ENCODE measurements at regions not wholly inside any gene's neighbourhood (a gene's known extent, or its start where the extent isn't known, plus 50 kb on each side); places are given as distances from the start of the nearest gene placed in this dataset.

GRCh38 chr3:27900316-27900715, 178.2 kb upstream of the EOMES start:
- Histone ChIP-seq H3K27ac (no peak overlapping the region), H3K9me3 (no peaks in the 10 kb centered on the region), H3K27me3 (replicated peaks; ENCODE audit: insufficient read depth) (no peaks in the 10 kb centered on the region), H3K4me1 (ENCODE audit: control insufficient read depth in 1 of 2, low read depth in 2 of 2) (no peaks in the 10 kb centered on the region), H3K36me3 (no peaks in the 10 kb centered on the region), H3K4me3 (no peak overlapping the region)
- DNase-seq (ENCODE audit: low spot score) (no peak), ATAC-seq (ENCODE audit: insufficient number of reproducible peaks, low FRiP score, low read depth) (no peak)
- TF ChIP-seq CTCF (IDR thresholded peaks at IDR 0.05): no peak

- TF ChIP-seq CTCF (IDR thresholded peaks at IDR 0.05): no peak
Observed at GRCh38 chr3:27903446-27903845, 181.3 kb upstream of the EOMES start.

GRCh38 chr3:27905625-27906024, 183.5 kb upstream of the EOMES start:
- DNase-seq (ENCODE audit: low spot score) (no peak), ATAC-seq (ENCODE audit: insufficient number of reproducible peaks, low FRiP score, low read depth) (no peak)
- no peaks in the 10 kb centered on the region for H3K4me1 ChIP-seq (ENCODE audit: control insufficient read depth in 1 of 2, low read depth in 2 of 2)
- H3K9me3 ChIP-seq: no peaks in the 10 kb centered on the region
- TF ChIP-seq CTCF (IDR thresholded peaks at IDR 0.05): no peak
- no peak overlapping the region for H3K4me3 ChIP-seq
- H3K36me3 ChIP-seq: no peaks in the 10 kb centered on the region
- no peaks in the 10 kb centered on the region for H3K27me3 ChIP-seq (replicated peaks; ENCODE audit: insufficient read depth)
- H3K27ac ChIP-seq: no peak overlapping the region

More at GRCh38 chr3:27903446-27903845, 181.3 kb upstream of the EOMES start:
- DNase-seq (ENCODE audit: low spot score): no peak
- H3K27me3 ChIP-seq (replicated peaks; ENCODE audit: insufficient read depth): no peaks in the 10 kb centered on the region
- ATAC-seq (ENCODE audit: insufficient number of reproducible peaks, low FRiP score, low read depth): no peak
- H3K27ac ChIP-seq: no peak overlapping the region
- H3K9me3 ChIP-seq: no peaks in the 10 kb centered on the region
- H3K36me3 ChIP-seq: no peaks in the 10 kb centered on the region
- H3K4me1 ChIP-seq (ENCODE audit: control insufficient read depth in 1 of 2, low read depth in 2 of 2): no peaks in the 10 kb centered on the region
- H3K4me3 ChIP-seq: no peak overlapping the region

GRCh38 chr3:27907148-27907547, 185.0 kb upstream of the EOMES start:
- no peaks in the 10 kb centered on the region for H3K9me3 ChIP-seq
- no peak overlapping the region for H3K27ac ChIP-seq
- no peak for ATAC-seq (ENCODE audit: insufficient number of reproducible peaks, low FRiP score, low read depth)
- no peaks in the 10 kb centered on the region for H3K4me1 ChIP-seq (ENCODE audit: control insufficient read depth in 1 of 2, low read depth in 2 of 2)
- DNase-seq (ENCODE audit: low spot score): no peak
- no peaks in the 10 kb centered on the region for H3K27me3 ChIP-seq (replicated peaks; ENCODE audit: insufficient read depth)
- no peak overlapping the region for H3K4me3 ChIP-seq
- no peak for TF ChIP-seq CTCF (IDR thresholded peaks at IDR 0.05)
- no peaks in the 10 kb centered on the region for H3K36me3 ChIP-seq

GRCh38 chr3:27907929-27908328, 185.8 kb upstream of the EOMES start:
- DNase-seq (ENCODE audit: low spot score) (no peak), ATAC-seq (ENCODE audit: insufficient number of reproducible peaks, low FRiP score, low read depth) (no peak)
- no peak overlapping the region for H3K4me3 ChIP-seq
- no peak overlapping the region for H3K27ac ChIP-seq
- H3K9me3 ChIP-seq: no peaks in the 10 kb centered on the region
- H3K4me1 ChIP-seq (ENCODE audit: control insufficient read depth in 1 of 2, low read depth in 2 of 2): no peaks in the 10 kb centered on the region
- no peak for TF ChIP-seq CTCF (IDR thresholded peaks at IDR 0.05)
- no peaks in the 10 kb centered on the region for H3K36me3 ChIP-seq
- H3K27me3 ChIP-seq (replicated peaks; ENCODE audit: insufficient read depth): no peaks in the 10 kb centered on the region
